Omental fat pad (tissue), 3 donors: ENCODE measurements at regions not wholly inside any gene's neighbourhood (a gene's known extent, or its start where the extent isn't known, plus 50 kb on each side); places are given as distances from the start of the nearest gene placed in this dataset.
"Not testable (repeated sequence)": the region's sequence is repeated elsewhere in the genome, so short reads cannot be mapped to it uniquely, and the experiment has no call there.

ENCODE experiments used
- ATAC-seq: fragments of 150-250 bp; one replicate; pipeline ENCODE4 v1.9.1; 2016; ENCODE audit warnings: mild to moderate bottlenecking, moderate library complexity; ENCODE audit not compliant: low FRiP score
- DNase-seq: peaks from one replicate; pipeline ENCODE4 v3.0.0-alpha.2; 2019; ENCODE audit warnings: low spot score
- TF ChIP-seq, protein P1 (sequence below), 3 donors: fragments of 450-650 bp; IDR thresholded peaks; one replicate each; pipeline ENCODE4 v1.5.1; 2016 to 2017; ENCODE audit warnings: antibody characterized with exemption in 3 of 3, mild to moderate bottlenecking in 3 of 3, moderate library complexity in 2 of 3

DNA sequence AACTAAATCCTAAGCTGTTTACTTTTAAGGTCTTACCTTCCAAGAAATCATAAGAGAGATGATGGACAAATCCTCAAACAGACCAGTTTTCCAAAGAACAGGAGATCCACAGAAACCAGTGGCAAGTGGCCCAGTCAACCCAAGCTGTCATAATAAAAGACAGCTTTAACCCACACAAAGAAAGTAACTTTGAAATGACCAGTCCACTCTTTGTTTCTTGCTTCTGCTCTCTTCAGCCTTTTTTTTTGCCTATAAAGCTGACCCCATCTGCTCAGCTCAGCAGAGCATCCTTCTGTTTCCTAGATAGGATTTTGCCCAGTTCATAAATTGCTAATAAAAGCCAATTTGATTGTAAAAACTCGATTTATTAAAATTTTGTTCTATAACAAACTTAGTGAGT, 299.4 kb downstream of the OXSM start:
- no peak for DNase-seq
- ATAC-seq, result no peak
- TF ChIP-seq, protein P1, sequence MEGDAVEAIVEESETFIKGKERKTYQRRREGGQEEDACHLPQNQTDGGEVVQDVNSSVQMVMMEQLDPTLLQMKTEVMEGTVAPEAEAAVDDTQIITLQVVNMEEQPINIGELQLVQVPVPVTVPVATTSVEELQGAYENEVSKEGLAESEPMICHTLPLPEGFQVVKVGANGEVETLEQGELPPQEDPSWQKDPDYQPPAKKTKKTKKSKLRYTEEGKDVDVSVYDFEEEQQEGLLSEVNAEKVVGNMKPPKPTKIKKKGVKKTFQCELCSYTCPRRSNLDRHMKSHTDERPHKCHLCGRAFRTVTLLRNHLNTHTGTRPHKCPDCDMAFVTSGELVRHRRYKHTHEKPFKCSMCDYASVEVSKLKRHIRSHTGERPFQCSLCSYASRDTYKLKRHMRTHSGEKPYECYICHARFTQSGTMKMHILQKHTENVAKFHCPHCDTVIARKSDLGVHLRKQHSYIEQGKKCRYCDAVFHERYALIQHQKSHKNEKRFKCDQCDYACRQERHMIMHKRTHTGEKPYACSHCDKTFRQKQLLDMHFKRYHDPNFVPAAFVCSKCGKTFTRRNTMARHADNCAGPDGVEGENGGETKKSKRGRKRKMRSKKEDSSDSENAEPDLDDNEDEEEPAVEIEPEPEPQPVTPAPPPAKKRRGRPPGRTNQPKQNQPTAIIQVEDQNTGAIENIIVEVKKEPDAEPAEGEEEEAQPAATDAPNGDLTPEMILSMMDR (IDR thresholded peaks at IDR 0.05), result no peak

DNA sequence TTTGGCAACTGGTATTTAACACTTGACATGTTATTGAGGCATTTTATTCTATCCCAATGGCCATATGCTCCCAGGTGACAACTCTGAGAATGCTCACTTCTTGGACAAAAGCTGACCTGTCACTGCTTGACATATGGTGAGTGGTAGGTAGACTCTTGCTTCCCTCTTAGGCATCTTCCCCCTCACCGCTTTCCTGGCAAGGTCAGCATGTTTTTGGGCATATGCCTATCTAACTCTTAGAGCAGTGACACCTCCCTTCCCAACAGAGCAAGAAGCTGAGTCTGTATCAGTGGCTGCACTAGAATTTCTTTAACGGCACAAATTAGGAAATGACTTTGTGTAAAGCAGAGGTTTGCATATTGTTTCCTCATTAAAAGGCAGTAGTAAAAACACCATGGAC, 300.7 kb downstream of the OXSM start:
- DNase-seq (no peak), ATAC-seq (no peak)
- TF ChIP-seq, protein P1 (IDR thresholded peaks at IDR 0.05), result no peak

DNA sequence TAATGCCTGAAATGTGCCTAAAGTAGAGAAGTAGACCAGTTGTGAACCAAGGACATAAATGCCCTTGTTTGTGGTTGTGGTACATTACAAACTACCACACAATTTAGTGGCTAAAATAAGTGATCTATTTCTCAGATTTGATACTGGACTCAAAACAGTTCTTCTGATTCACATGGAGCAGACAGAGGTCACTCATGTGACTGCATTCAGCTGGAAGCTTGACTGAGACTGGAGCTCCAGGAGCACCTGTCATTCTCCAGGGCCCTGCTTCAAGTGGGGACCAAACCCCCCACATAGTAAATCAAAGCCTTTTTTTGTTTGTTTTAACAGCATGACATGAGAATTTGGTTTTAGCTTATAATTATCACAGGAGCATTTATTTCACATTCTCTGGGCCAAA, 301.2 kb downstream of the OXSM start:
- DNase-seq (no peak), ATAC-seq (no peak)
- TF ChIP-seq, protein P1 (IDR thresholded peaks at IDR 0.05), result no peak

DNA sequence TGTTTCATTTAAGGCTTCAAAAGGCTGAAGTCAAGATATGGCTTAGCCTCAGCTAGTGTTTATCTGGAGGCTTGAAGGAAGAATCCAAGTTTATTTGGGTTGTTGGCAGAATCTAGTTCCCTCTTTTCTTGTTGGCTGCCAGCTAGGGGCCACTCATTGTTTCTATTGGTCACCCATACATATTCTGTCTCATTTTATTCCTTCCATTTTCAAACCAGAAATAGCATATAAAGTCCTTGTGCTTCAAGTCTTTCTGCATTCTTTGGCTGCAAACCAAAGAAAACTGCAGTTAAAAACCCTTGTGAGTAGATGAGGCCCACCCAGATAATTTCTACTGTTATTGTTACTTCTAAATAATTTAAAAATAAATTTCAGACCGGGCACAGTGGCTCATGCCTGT, 301.7 kb downstream of the OXSM start:
- ATAC-seq, result no peak

DNA sequence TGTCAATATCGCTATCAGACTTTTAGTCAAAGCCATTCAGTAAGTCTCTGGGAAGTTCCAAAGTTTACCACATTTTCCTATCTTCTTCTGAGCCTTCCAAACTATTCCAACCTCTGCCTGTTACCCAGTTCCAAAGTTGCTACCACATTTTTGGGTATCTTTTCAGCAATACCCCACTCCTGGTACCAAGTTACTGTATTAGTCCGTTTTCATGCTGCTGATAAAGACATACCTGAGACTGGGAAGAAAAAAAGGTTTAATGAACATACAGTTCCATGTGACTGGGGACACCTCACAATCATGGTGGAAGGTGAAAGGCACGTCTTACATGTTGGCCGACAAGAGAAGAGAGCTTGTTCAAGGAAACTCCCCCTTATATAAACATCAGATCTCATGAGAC, 307.2 kb downstream of the OXSM start:
- ATAC-seq, DNase-seq: not testable (repeated sequence)

More for the DNA sequence above, 301.7 kb downstream of the OXSM start:
- TF ChIP-seq, protein P1 (IDR thresholded peaks at IDR 0.05), result no peak
- no peak for DNase-seq

DNA sequence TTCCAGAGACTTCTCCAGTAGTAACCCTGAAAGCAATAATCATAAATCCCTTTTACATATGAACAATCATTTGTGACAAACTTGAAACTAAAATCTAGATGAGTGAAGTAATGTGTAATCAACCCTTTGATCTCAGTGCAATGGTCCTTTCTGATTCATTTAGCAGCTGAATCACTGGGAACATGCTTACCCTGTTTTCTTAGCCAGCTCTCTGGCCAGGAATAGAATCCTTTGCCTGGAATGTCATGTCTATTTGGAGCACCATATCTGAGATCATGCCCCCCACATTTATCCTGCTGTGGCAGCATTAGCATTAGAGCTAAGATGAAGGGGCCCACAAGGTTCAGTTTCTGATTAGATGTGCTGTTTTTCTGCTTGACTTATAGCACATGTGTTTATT, 309.8 kb downstream of the OXSM start:
- TF ChIP-seq, protein P1 (IDR thresholded peaks at IDR 0.05), result no peak
- no peak for DNase-seq

DNA sequence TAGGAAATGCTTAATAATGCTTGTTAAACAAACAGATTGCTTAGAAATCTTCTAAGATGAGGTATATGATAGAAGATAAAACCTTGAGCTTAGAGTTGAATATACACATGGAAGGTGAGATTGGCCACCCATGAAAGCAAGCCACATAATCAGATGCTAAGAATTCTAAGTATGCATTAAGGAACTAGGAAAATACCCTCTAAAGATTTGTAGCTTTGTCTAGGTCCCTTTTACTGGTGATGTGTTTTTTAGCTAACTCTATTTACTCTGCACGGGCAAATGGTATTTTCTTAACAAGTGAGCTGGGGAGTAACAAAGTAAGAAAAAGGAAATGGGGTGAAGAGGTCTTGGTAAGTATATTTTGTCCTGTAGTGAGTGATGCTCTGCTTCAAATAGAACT, 310.3 kb downstream of the OXSM start:
- TF ChIP-seq, protein P1 (IDR thresholded peaks at IDR 0.05), result no peak
- no peak for DNase-seq
- no peak for ATAC-seq

More for the DNA sequence above, 309.8 kb downstream of the OXSM start:
- ATAC-seq, result no peak

DNA sequence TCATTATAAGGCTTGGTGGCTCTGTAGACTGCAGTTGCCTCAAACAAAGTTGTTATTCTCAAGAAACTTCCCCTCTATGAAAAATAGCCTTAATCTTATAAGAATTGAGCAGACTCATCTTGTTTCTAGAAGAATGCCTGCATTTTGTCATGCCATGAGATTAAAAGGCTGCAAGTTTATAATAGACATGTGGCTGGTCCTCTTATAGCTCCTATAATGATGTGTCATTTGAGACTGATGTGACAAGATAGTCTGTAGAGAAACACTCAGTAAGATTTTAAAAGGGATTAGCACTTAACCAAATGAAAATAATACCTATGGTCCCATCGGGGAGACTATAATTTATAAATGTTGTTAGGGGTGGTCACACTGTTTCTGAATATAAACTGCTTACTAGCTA, 312.5 kb downstream of the OXSM start:
- ATAC-seq, result no peak
- TF ChIP-seq, protein P1 (IDR thresholded peaks at IDR 0.05), result no peak
- no peak for DNase-seq
